IMR-90 (cell line): ENCODE measurements at regions not wholly inside any gene's neighbourhood (a gene's known extent, or its start where the extent isn't known, plus 50 kb on each side); places are given as distances from the start of the nearest gene placed in this dataset.

ENCODE experiments used
- ATAC-seq: fragments of 200-7000 bp; cut with Tn5 transposase; 2 replicates; pipeline ENCODE4 v1.9.1; 2020; ENCODE audit warnings: low read depth, mild to moderate bottlenecking, moderate library complexity
- BruUV-seq: library from RNA; stranded (reverse); fragments of 400-500 nt; replicated peaks from 2 replicates; lab custom pipeline; 2021; lab: Mats Ljungman, UMichigan
- CTCF ChIA-PET: fragments of 300-600 bp; formaldehyde crosslinking; extraction: SDS; loops from one replicate; lab custom pipeline; 2021; ENCODE audit warnings: antibody characterized with exemption; lab: Yijun Ruan, JAX
- POLR2A ChIA-PET: fragments of 300-600 bp; sonication (Branson Sonifier 250); formaldehyde crosslinking; loops from one replicate; lab custom pipeline; 2022; ENCODE audit warnings: antibody characterized with exemption; ENCODE audit not compliant: unreplicated experiment; lab: Charles Lee
- DNase-seq: peaks from one replicate; pipeline ENCODE4 v3.0.0; 2013
- H2AFZ ChIP-seq: replicated peaks from 2 replicates; pipeline ENCODE3; 2013; ENCODE audit warnings: low read length, mild to moderate bottlenecking; ENCODE audit not compliant: poor library complexity
- H2AK5ac ChIP-seq: 2 replicates; pipeline ENCODE4 v1.6.1; 2013; ENCODE audit warnings: low read depth, low read length, inconsistent platforms
- H2AK9ac ChIP-seq: replicated peaks from 2 replicates; pipeline ENCODE3; 2013; ENCODE audit warnings: mild to moderate bottlenecking, low read depth, low read length, moderate library complexity; ENCODE audit not compliant: poor library complexity
- H2BK120ac ChIP-seq: 2 replicates; pipeline ENCODE4 v1.6.1; 2013; ENCODE audit warnings: low read depth, low read length, inconsistent platforms
- H2BK15ac ChIP-seq: 3 replicates; pipeline ENCODE4 v1.6.1; 2013; ENCODE audit warnings: low read depth, low read length, inconsistent platforms
- H2BK20ac ChIP-seq: 2 replicates; pipeline ENCODE4 v1.6.1; 2013; ENCODE audit warnings: low read depth, mild to moderate bottlenecking, inconsistent platforms, low read length, moderate library complexity
- H2BK5ac ChIP-seq: 2 replicates; pipeline ENCODE4 v1.6.1; 2013; ENCODE audit warnings: mild to moderate bottlenecking, low read depth, low read length, inconsistent platforms; ENCODE audit not compliant: poor library complexity, severe bottlenecking
- H3K14ac ChIP-seq: replicated peaks from 2 replicates; pipeline ENCODE4 v1.6.1; 2013; ENCODE audit warnings: low read depth, low read length, inconsistent platforms
- H3K18ac ChIP-seq: 2 replicates; pipeline ENCODE4 v1.6.1; 2013; ENCODE audit warnings: low read depth, low read length, control low read depth
- H3K23ac ChIP-seq: 2 replicates; pipeline ENCODE4 v1.6.1; 2013; ENCODE audit warnings: low read depth, low read length, inconsistent platforms
- H3K27ac ChIP-seq: 2 replicates; pipeline ENCODE4 v1.5.1; 2013; ENCODE audit warnings: mild to moderate bottlenecking, control low read depth, low read length; ENCODE audit not compliant: insufficient read depth
- H3K27me3 ChIP-seq: 2 replicates; pipeline ENCODE4 v1.6.1; 2013; ENCODE audit warnings: low read length; ENCODE audit not compliant: control insufficient read depth, insufficient read depth
- H3K36me3 ChIP-seq: 2 replicates; pipeline ENCODE4 v1.6.1; 2013; ENCODE audit warnings: low read length, mixed read lengths; ENCODE audit not compliant: control insufficient read depth, insufficient read depth
- H3K4ac ChIP-seq: 2 replicates; pipeline ENCODE4 v1.6.1; 2013; ENCODE audit warnings: low read depth, low read length, inconsistent platforms
- H3K4me1 ChIP-seq: 2 replicates; pipeline ENCODE4 v1.6.1; 2013; ENCODE audit warnings: low read length, mixed read lengths; ENCODE audit not compliant: control insufficient read depth, insufficient read depth
- H3K4me2 ChIP-seq: 2 replicates; pipeline ENCODE4 v1.6.1; 2013; ENCODE audit warnings: low read depth, mild to moderate bottlenecking, control low read depth, low read length, moderate library complexity
- H3K4me3 ChIP-seq: 2 replicates; pipeline ENCODE4 v1.5.1; 2013; ENCODE audit warnings: low read depth, mild to moderate bottlenecking, control low read depth, low read length, moderate library complexity; ENCODE audit not compliant: insufficient read depth
- H3K56ac ChIP-seq: 2 replicates; pipeline ENCODE4 v1.6.1; 2013; ENCODE audit warnings: low read length, inconsistent platforms; ENCODE audit not compliant: insufficient read depth; ENCODE audit errors: extremely low read depth
- H3K79me1 ChIP-seq, 2 experiments: 2 replicates each; pipeline ENCODE4 v1.6.1; 2013; ENCODE audit warnings: low read length in 2 of 2, inconsistent platforms in 1 of 2, low read depth in 1 of 2
- H3K9ac ChIP-seq: 2 replicates; pipeline ENCODE4 v1.6.1; 2013; ENCODE audit warnings: low read depth, low read length, control low read depth
- H3K9me1 ChIP-seq: 2 replicates; pipeline ENCODE4 v1.6.1; 2013; ENCODE audit warnings: low read length, inconsistent platforms; ENCODE audit not compliant: insufficient read depth
- H3K9me3 ChIP-seq: 2 replicates; pipeline ENCODE4 v1.6.1; 2013; ENCODE audit warnings: low read length; ENCODE audit not compliant: control insufficient read depth, insufficient read depth
- H4K20me1 ChIP-seq: 2 replicates; pipeline ENCODE4 v1.6.1; 2013; ENCODE audit warnings: low read length, inconsistent platforms; ENCODE audit not compliant: insufficient read depth
- H4K5ac ChIP-seq: 2 replicates; pipeline ENCODE4 v1.6.1; 2013; ENCODE audit warnings: mild to moderate bottlenecking, low read depth, low read length, control low read depth
- H4K8ac ChIP-seq, 2 experiments: 2 replicates each; pipeline ENCODE4 v1.6.1; 2013; ENCODE audit warnings: low read depth in 2 of 2, low read length in 2 of 2, control low read depth in 1 of 2, inconsistent platforms in 1 of 2
- H4K91ac ChIP-seq: 2 replicates; pipeline ENCODE4 v1.6.1; 2013; ENCODE audit warnings: low read depth, low read length, inconsistent platforms; ENCODE audit not compliant: insufficient read depth
- BHLHE40 ChIP-seq: fragments of 150-350 bp; IDR thresholded peaks from 2 replicates; pipeline ENCODE4 v1.6.1; 2016; ENCODE audit warnings: mild to moderate bottlenecking, low read depth, low read length
- CEBPB ChIP-seq: IDR thresholded peaks from 2 replicates; pipeline ENCODE4 v1.6.1; 2012; ENCODE audit warnings: low read depth, low read length, improper control_type of control experiment
- CHD1 ChIP-seq: IDR thresholded peaks from 2 replicates; pipeline ENCODE4 v1.6.1; 2012; ENCODE audit warnings: low read depth, low read length, improper control_type of control experiment
- CTCF ChIP-seq: conservative IDR thresholded peaks from 2 replicates; pipeline ENCODE4 v1.5.1; 2012; ENCODE audit warnings: mild to moderate bottlenecking, low read depth, low read length, improper control_type of control experiment
- ELK1 ChIP-seq: fragments of 150-350 bp; IDR thresholded peaks from 2 replicates; pipeline ENCODE4 v1.6.1; 2016; ENCODE audit warnings: low read depth, mild to moderate bottlenecking, low read length, moderate library complexity, borderline replicate concordance
- FOS ChIP-seq: fragments of 150-350 bp; IDR thresholded peaks from 2 replicates; pipeline ENCODE4 v1.6.1; 2016; ENCODE audit warnings: low read depth, low read length
- MAZ ChIP-seq: IDR thresholded peaks from 2 replicates; pipeline ENCODE4 v1.6.1; 2012; ENCODE audit warnings: low read depth, mild to moderate bottlenecking, low read length, improper control_type of control experiment, moderate library complexity, borderline replicate concordance
- MXI1 ChIP-seq: IDR thresholded peaks from 2 replicates; pipeline ENCODE4 v1.6.1; 2012; ENCODE audit warnings: low read depth, mild to moderate bottlenecking, low read length, moderate library complexity, borderline replicate concordance
- NFE2L2 ChIP-seq: fragments of 150-350 bp; IDR thresholded peaks from 2 replicates; pipeline ENCODE4 v1.6.1; 2016; ENCODE audit warnings: low read depth, mild to moderate bottlenecking, low read length
- RFX5 ChIP-seq: IDR thresholded peaks from 2 replicates; pipeline ENCODE4 v1.8.0; 2012; ENCODE audit warnings: low read depth, mild to moderate bottlenecking, low read length, moderate library complexity
- SMC3 ChIP-seq: fragments of 150-350 bp; IDR thresholded peaks from 2 replicates; pipeline ENCODE4 v1.6.1; 2016; ENCODE audit warnings: low read depth, mild to moderate bottlenecking, antibody characterized with exemption, low read length, moderate library complexity
- USF2 ChIP-seq: fragments of 150-350 bp; IDR thresholded peaks from 2 replicates; pipeline ENCODE4 v1.6.1; 2017; ENCODE audit warnings: mild to moderate bottlenecking, antibody characterized with exemption, low read length, low read depth
- dilution Hi-C: fragments of 300-500 bp; cut with HindIII; formaldehyde crosslinking; loops from one replicate; pipeline ENCODE4 v1.14.3; 2018; ENCODE audit warnings: low sequenced_read_pairs; ENCODE audit not compliant: unreplicated experiment
- in situ Hi-C: fragments of 300-500 bp; cut with MboI; formaldehyde crosslinking; loops from 3 replicates; pipeline ENCODE4 v1.14.3; 2019; ENCODE audit warnings: low sequenced_read_pairs, inconsistent platforms, mixed read lengths
- intact Hi-C: fragments of 100-400 bp; cut with micrococcal nuclease; formaldehyde crosslinking; loops from 2 replicates; pipeline ENCODE4 v1.10.0; 2022

GRCh38 chr5:27706832-27707231 is 668.4 kb upstream of the CDH9 start:
- no TSS peak for BruUV-seq
- Histone ChIP-seq H3K9ac (no peak overlapping the region), H3K4ac (no peak overlapping the region), H4K20me1 (no peaks in the 10 kb centered on the region), H2AK9ac (no peak overlapping the region), H2AFZ (no peak overlapping the region), H2BK15ac (no peak overlapping the region), H3K4me3 (no peak overlapping the region), H2BK20ac (no peak overlapping the region), H2BK5ac (no peak overlapping the region), H3K23ac (no peak overlapping the region), H3K56ac (no peak overlapping the region), H3K27ac (no peak overlapping the region), H3K9me3 (no peaks in the 10 kb centered on the region; the same call in 1 of the 2 replicates), H3K4me1 (no peaks in the 10 kb centered on the region), H3K36me3 (no peaks in the 10 kb centered on the region), H3K79me1 (no peaks in the 10 kb centered on the region), H3K4me2 (no peak overlapping the region), H2BK120ac (no peak overlapping the region), H3K18ac (no peak overlapping the region), H3K27me3 (no peaks in the 10 kb centered on the region), H3K14ac (no peak overlapping the region), H4K8ac (no peak overlapping the region), H2AK5ac (no peak overlapping the region), H3K9me1 (no peaks in the 10 kb centered on the region), H4K91ac (no peak overlapping the region), H4K5ac (no peak overlapping the region)
- ChIA-PET CTCF (no interaction called here), POLR2A (no interaction called here)
- dilution Hi-C loops (no loop called here), in situ Hi-C loops (no loop called here), intact Hi-C loops (no loop called here)
- DNase-seq (no peak), ATAC-seq (no peak)
- TF ChIP-seq USF2 = no peak
- no peak for TF ChIP-seq CTCF
- TF ChIP-seq CEBPB = no peak
- no peak for TF ChIP-seq ELK1
- no peak for TF ChIP-seq CHD1
- TF ChIP-seq SMC3 = no peak
- TF ChIP-seq FOS = no peak
- no peak for TF ChIP-seq NFE2L2
- TF ChIP-seq BHLHE40 = no peak
- no peak for TF ChIP-seq MXI1
- TF ChIP-seq RFX5 = no peak
- TF ChIP-seq MAZ = no peak
